IMR-90 (cell line): ENCODE measurements at regions not wholly inside any gene's neighbourhood (a gene's known extent, or its start where the extent isn't known, plus 50 kb on each side); places are given as distances from the start of the nearest gene placed in this dataset.

Source experiments
- ATAC-seq: fragments of 200-7000 bp; cut with Tn5 transposase; 2 replicates; pipeline ENCODE4 v1.9.1; 2020; ENCODE audit warnings: low read depth, mild to moderate bottlenecking, moderate library complexity
- BruUV-seq: library from RNA; stranded (reverse); fragments of 400-500 nt; replicated peaks from 2 replicates; lab custom pipeline; 2021; lab: Mats Ljungman, UMichigan
- CTCF ChIA-PET: fragments of 300-600 bp; formaldehyde crosslinking; extraction: SDS; loops from one replicate; lab custom pipeline; 2021; ENCODE audit warnings: antibody characterized with exemption; lab: Yijun Ruan, JAX
- POLR2A ChIA-PET: fragments of 300-600 bp; sonication (Branson Sonifier 250); formaldehyde crosslinking; loops from one replicate; lab custom pipeline; 2022; ENCODE audit warnings: antibody characterized with exemption; ENCODE audit not compliant: unreplicated experiment; lab: Charles Lee
- DNase-seq: peaks from one replicate; pipeline ENCODE4 v3.0.0; 2013
- H2AFZ ChIP-seq: replicated peaks from 2 replicates; pipeline ENCODE3; 2013; ENCODE audit warnings: low read length, mild to moderate bottlenecking; ENCODE audit not compliant: poor library complexity
- H2AK5ac ChIP-seq: 2 replicates; pipeline ENCODE4 v1.6.1; 2013; ENCODE audit warnings: low read depth, low read length, inconsistent platforms
- H2AK9ac ChIP-seq: replicated peaks from 2 replicates; pipeline ENCODE3; 2013; ENCODE audit warnings: mild to moderate bottlenecking, low read depth, low read length, moderate library complexity; ENCODE audit not compliant: poor library complexity
- H2BK120ac ChIP-seq: 2 replicates; pipeline ENCODE4 v1.6.1; 2013; ENCODE audit warnings: low read depth, low read length, inconsistent platforms
- H2BK15ac ChIP-seq: 3 replicates; pipeline ENCODE4 v1.6.1; 2013; ENCODE audit warnings: low read depth, low read length, inconsistent platforms
- H2BK20ac ChIP-seq: 2 replicates; pipeline ENCODE4 v1.6.1; 2013; ENCODE audit warnings: low read depth, mild to moderate bottlenecking, inconsistent platforms, low read length, moderate library complexity
- H2BK5ac ChIP-seq: 2 replicates; pipeline ENCODE4 v1.6.1; 2013; ENCODE audit warnings: mild to moderate bottlenecking, low read depth, low read length, inconsistent platforms; ENCODE audit not compliant: poor library complexity, severe bottlenecking
- H3K14ac ChIP-seq: replicated peaks from 2 replicates; pipeline ENCODE4 v1.6.1; 2013; ENCODE audit warnings: low read depth, low read length, inconsistent platforms
- H3K18ac ChIP-seq: 2 replicates; pipeline ENCODE4 v1.6.1; 2013; ENCODE audit warnings: low read depth, low read length, control low read depth
- H3K23ac ChIP-seq: 2 replicates; pipeline ENCODE4 v1.6.1; 2013; ENCODE audit warnings: low read depth, low read length, inconsistent platforms
- H3K27ac ChIP-seq: 2 replicates; pipeline ENCODE4 v1.5.1; 2013; ENCODE audit warnings: mild to moderate bottlenecking, control low read depth, low read length; ENCODE audit not compliant: insufficient read depth
- H3K27me3 ChIP-seq: 2 replicates; pipeline ENCODE4 v1.6.1; 2013; ENCODE audit warnings: low read length; ENCODE audit not compliant: control insufficient read depth, insufficient read depth
- H3K36me3 ChIP-seq: 2 replicates; pipeline ENCODE4 v1.6.1; 2013; ENCODE audit warnings: low read length, mixed read lengths; ENCODE audit not compliant: control insufficient read depth, insufficient read depth
- H3K4ac ChIP-seq: 2 replicates; pipeline ENCODE4 v1.6.1; 2013; ENCODE audit warnings: low read depth, low read length, inconsistent platforms
- H3K4me1 ChIP-seq: 2 replicates; pipeline ENCODE4 v1.6.1; 2013; ENCODE audit warnings: low read length, mixed read lengths; ENCODE audit not compliant: control insufficient read depth, insufficient read depth
- H3K4me2 ChIP-seq: 2 replicates; pipeline ENCODE4 v1.6.1; 2013; ENCODE audit warnings: low read depth, mild to moderate bottlenecking, control low read depth, low read length, moderate library complexity
- H3K4me3 ChIP-seq: 2 replicates; pipeline ENCODE4 v1.5.1; 2013; ENCODE audit warnings: low read depth, mild to moderate bottlenecking, control low read depth, low read length, moderate library complexity; ENCODE audit not compliant: insufficient read depth
- H3K56ac ChIP-seq: 2 replicates; pipeline ENCODE4 v1.6.1; 2013; ENCODE audit warnings: low read length, inconsistent platforms; ENCODE audit not compliant: insufficient read depth; ENCODE audit errors: extremely low read depth
- H3K79me1 ChIP-seq, 2 experiments: 2 replicates each; pipeline ENCODE4 v1.6.1; 2013; ENCODE audit warnings: low read length in 2 of 2, inconsistent platforms in 1 of 2, low read depth in 1 of 2
- H3K9ac ChIP-seq: 2 replicates; pipeline ENCODE4 v1.6.1; 2013; ENCODE audit warnings: low read depth, low read length, control low read depth
- H3K9me1 ChIP-seq: 2 replicates; pipeline ENCODE4 v1.6.1; 2013; ENCODE audit warnings: low read length, inconsistent platforms; ENCODE audit not compliant: insufficient read depth
- H3K9me3 ChIP-seq: 2 replicates; pipeline ENCODE4 v1.6.1; 2013; ENCODE audit warnings: low read length; ENCODE audit not compliant: control insufficient read depth, insufficient read depth
- H4K20me1 ChIP-seq: 2 replicates; pipeline ENCODE4 v1.6.1; 2013; ENCODE audit warnings: low read length, inconsistent platforms; ENCODE audit not compliant: insufficient read depth
- H4K5ac ChIP-seq: 2 replicates; pipeline ENCODE4 v1.6.1; 2013; ENCODE audit warnings: mild to moderate bottlenecking, low read depth, low read length, control low read depth
- H4K8ac ChIP-seq, 2 experiments: 2 replicates each; pipeline ENCODE4 v1.6.1; 2013; ENCODE audit warnings: low read depth in 2 of 2, low read length in 2 of 2, control low read depth in 1 of 2, inconsistent platforms in 1 of 2
- H4K91ac ChIP-seq: 2 replicates; pipeline ENCODE4 v1.6.1; 2013; ENCODE audit warnings: low read depth, low read length, inconsistent platforms; ENCODE audit not compliant: insufficient read depth
- CEBPB ChIP-seq: IDR thresholded peaks from 2 replicates; pipeline ENCODE4 v1.6.1; 2012; ENCODE audit warnings: low read depth, low read length, improper control_type of control experiment
- CHD1 ChIP-seq: IDR thresholded peaks from 2 replicates; pipeline ENCODE4 v1.6.1; 2012; ENCODE audit warnings: low read depth, low read length, improper control_type of control experiment
- POLR2A ChIP-seq: IDR thresholded peaks from 2 replicates; pipeline ENCODE4 v1.6.1; 2012; ENCODE audit warnings: mild to moderate bottlenecking, low read depth, low read length
- RCOR1 ChIP-seq: IDR thresholded peaks from 2 replicates; pipeline ENCODE4 v1.6.1; 2012; ENCODE audit warnings: mild to moderate bottlenecking, low read length, improper control_type of control experiment; ENCODE audit not compliant: insufficient replicate concordance
- WGBS, 2 experiments: methylation state at CpG; one replicate each; pipeline versions ENCODE4 v1.1.5 to v1.1.7; 2013; ENCODE audit warnings: missing lambda C conversion rate in 2 of 2; ENCODE audit not compliant: insufficient read length in 1 of 2; ENCODE audit errors: extremely low coverage in 2 of 2; 5-methylcytosine and 5-hydroxymethylcytosine counted together
- dilution Hi-C: fragments of 300-500 bp; cut with HindIII; formaldehyde crosslinking; loops from one replicate; pipeline ENCODE4 v1.14.3; 2018; ENCODE audit warnings: low sequenced_read_pairs; ENCODE audit not compliant: unreplicated experiment
- in situ Hi-C: fragments of 300-500 bp; cut with MboI; formaldehyde crosslinking; loops from 3 replicates; pipeline ENCODE4 v1.14.3; 2019; ENCODE audit warnings: low sequenced_read_pairs, inconsistent platforms, mixed read lengths
- intact Hi-C: fragments of 100-400 bp; cut with micrococcal nuclease; formaldehyde crosslinking; loops from 2 replicates; pipeline ENCODE4 v1.10.0; 2022

DNA sequence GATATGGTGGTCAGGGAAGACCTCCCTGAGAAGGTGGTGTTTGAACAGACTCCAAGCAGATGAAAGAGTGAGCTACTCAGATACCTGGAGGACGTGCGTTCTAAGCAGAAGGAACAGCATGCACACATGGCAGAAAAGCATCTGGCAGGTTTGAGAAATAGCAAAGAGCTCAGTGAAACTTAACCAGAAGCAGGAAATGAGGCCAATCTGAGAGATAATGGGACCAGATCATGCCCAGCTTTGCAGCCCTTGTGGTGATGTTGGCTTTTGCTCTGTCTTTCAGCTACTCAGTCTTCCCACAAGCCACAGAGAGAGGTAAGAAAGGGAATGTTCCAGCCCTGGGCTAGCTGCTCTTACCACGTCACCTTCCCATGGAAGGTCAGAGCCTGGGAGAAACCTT is 176.3 kb upstream of the GSC start:
- no peak overlapping the region for H2BK15ac ChIP-seq
- no peak overlapping the region for H3K23ac ChIP-seq
- H2BK5ac ChIP-seq, result no peak overlapping the region
- no peak overlapping the region for H2AFZ ChIP-seq
- no peak overlapping the region for H2AK5ac ChIP-seq
- no peak overlapping the region for H2BK20ac ChIP-seq
- H3K36me3 ChIP-seq, result no peaks in the 10 kb centered on the region
- H3K14ac ChIP-seq, result no peak overlapping the region
- no peak overlapping the region for H2BK120ac ChIP-seq
- no peaks in the 10 kb centered on the region for H4K20me1 ChIP-seq
- ChIA-PET POLR2A (no interaction called here), CTCF (no interaction called here)
- intact Hi-C loops, result no loop called here
- H3K9me3 ChIP-seq, result peaks cover 9% of the 10 kb centered on the region
- no peak for DNase-seq
- H3K56ac ChIP-seq, result no peak overlapping the region
- H4K8ac ChIP-seq, result no peak overlapping the region
- H3K4ac ChIP-seq, result no peak overlapping the region
- 40% methylated on average over 2 of the region's 3 CpGs; no CpG with 5 or more reads in 1 of the 2 experiments for WGBS, 2 experiments
- no peak overlapping the region for H4K91ac ChIP-seq
- H3K18ac ChIP-seq, result no peak overlapping the region
- no peak overlapping the region for H3K4me2 ChIP-seq
- no peak for ATAC-seq
- no peaks in the 10 kb centered on the region for H3K4me1 ChIP-seq
- H3K27ac ChIP-seq, result no peak overlapping the region
- in situ Hi-C loops, result no loop called here
- BruUV-seq, result no TSS peak
- no peak overlapping the region for H2AK9ac ChIP-seq
- no peak overlapping the region for H4K5ac ChIP-seq
- H3K79me1 ChIP-seq, result no peaks in the 10 kb centered on the region
- no peaks in the 10 kb centered on the region for H3K27me3 ChIP-seq
- H3K9ac ChIP-seq, result no peak overlapping the region
- dilution Hi-C loops, result no loop called here
- TF ChIP-seq POLR2A (no peak), CHD1 (no peak), CEBPB (no peak), RCOR1 (no peak)
- H3K4me3 ChIP-seq, result no peak overlapping the region
- no peaks in the 10 kb centered on the region for H3K9me1 ChIP-seq
